MCF 10A (cell line): ENCODE measurements at regions not wholly inside any gene's neighbourhood (a gene's known extent, or its start where the extent isn't known, plus 50 kb on each side); places are given as distances from the start of the nearest gene placed in this dataset.

ENCODE experiments used
- BruUV-seq: library from RNA; stranded (reverse); fragments of 400-500 nt; replicated peaks from 2 replicates; lab custom pipeline; 2021; lab: Mats Ljungman, UMichigan
- CTCF ChIA-PET: fragments of 300-600 bp; sonication (Branson Sonifier 250); formaldehyde crosslinking; extraction: SDS; loops from one replicate; lab custom pipeline; 2021; ENCODE audit warnings: antibody characterized with exemption, inconsistent platforms; lab: Yijun Ruan, JAX
- POLR2A ChIA-PET: fragments of 300-600, 350-650 bp; sonication (Branson Sonifier 250); formaldehyde crosslinking; extraction: SDS; loops from one replicate; lab custom pipeline; 2020; ENCODE audit warnings: antibody characterized with exemption, inconsistent platforms; lab: Yijun Ruan, JAX
- DNase-seq: peaks from one replicate; pipeline ENCODE4 v3.0.0-alpha.2; 2018; ENCODE audit not compliant: unreplicated experiment
- H3K27ac Mint-ChIP-seq: one replicate; pipeline ENCODE4 v1.8.0; 2022; ENCODE audit warnings: mild to moderate bottlenecking, low read depth, mixed read lengths; ENCODE audit not compliant: unreplicated experiment
- H3K27me3 Mint-ChIP-seq: one replicate; pipeline ENCODE4 v1.8.0; 2022; ENCODE audit warnings: mixed read lengths; ENCODE audit not compliant: insufficient read depth, unreplicated experiment
- H3K36me3 Mint-ChIP-seq: one replicate; pipeline ENCODE4 v1.8.0; 2022; ENCODE audit warnings: mild to moderate bottlenecking, moderate library complexity, mixed read lengths; ENCODE audit not compliant: insufficient read depth, unreplicated experiment
- H3K4me1 Mint-ChIP-seq: one replicate; pipeline ENCODE4 v1.8.0; 2022; ENCODE audit warnings: mixed read lengths; ENCODE audit not compliant: insufficient read depth, unreplicated experiment
- H3K4me3 Mint-ChIP-seq: one replicate; pipeline ENCODE4 v1.8.0; 2022; ENCODE audit warnings: mild to moderate bottlenecking, moderate library complexity, mixed read lengths; ENCODE audit not compliant: unreplicated experiment
- H3K9me3 Mint-ChIP-seq: one replicate; pipeline ENCODE4 v1.8.0; 2022; ENCODE audit warnings: mixed read lengths; ENCODE audit not compliant: unreplicated experiment
- intact Hi-C: fragments of 100-400 bp; cut with micrococcal nuclease; formaldehyde crosslinking; loops from 2 replicates; pipeline ENCODE4 v1.14.1; 2022
- TF ChIP-seq, protein P1 (sequence below): fragments of 200-600 bp; IDR thresholded peaks from one replicate; pipeline ENCODE4 v1.8.0; 2022; ENCODE audit warnings: antibody characterized with exemption, mild to moderate bottlenecking; ENCODE audit not compliant: unreplicated experiment

DNA sequence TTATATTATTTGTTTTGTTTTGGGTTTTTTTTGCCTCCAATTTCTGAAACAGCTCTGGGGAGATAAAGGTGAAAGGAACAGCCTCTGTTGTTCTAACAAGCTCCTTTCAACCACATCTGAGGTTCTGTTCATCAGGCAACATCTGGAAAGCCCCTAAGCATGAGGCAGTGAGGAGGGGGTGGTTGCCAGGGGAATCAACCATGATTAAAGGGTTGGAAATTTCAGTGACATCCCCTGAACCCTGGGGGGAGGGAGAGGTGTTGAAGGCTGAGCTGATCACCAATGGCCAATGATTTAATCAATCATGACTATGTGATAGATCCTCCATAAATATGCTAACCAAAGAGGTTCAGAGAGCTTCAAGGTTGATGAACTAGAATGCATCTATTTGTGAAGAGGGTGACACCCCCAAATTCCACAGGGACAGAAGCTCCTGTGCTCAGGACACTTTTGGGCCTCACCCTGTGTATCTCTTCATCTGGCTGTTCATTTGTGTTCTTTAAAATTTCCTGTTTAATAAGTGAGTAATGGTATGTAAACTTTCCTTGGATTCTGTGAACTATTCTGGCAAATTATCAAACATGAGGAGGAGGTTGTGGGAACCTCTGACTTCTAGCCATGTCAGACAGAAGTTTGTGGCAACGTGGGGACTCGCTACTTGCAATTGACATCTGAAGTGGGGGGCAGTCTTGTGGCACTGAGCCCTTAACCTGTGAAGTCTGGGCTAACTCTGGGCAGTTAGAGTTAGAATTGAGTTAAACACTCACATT, 221.3 kb downstream of the NHLRC3 start:
- Mint-ChIP-seq H3K36me3 (no peaks in the 10 kb centered on the region), H3K4me1 (no peaks in the 10 kb centered on the region), H3K27ac (no peak overlapping the region), H3K9me3 (no peaks in the 10 kb centered on the region), H3K27me3 (peaks cover 30% of the 10 kb centered on the region), H3K4me3 (no peak overlapping the region)
- intact Hi-C loops: no loop called here
- POLR2A ChIA-PET: no interaction called here
- no TSS peak for BruUV-seq
- CTCF ChIA-PET: interaction anchor here (0.6 to 8.6 kb wide), 7 partner anchors 16 to 231 kb away, joined by 3 to 91 read pairs (median 3); no protein-coding TSS in a partner anchor
- TF ChIP-seq, protein P1, sequence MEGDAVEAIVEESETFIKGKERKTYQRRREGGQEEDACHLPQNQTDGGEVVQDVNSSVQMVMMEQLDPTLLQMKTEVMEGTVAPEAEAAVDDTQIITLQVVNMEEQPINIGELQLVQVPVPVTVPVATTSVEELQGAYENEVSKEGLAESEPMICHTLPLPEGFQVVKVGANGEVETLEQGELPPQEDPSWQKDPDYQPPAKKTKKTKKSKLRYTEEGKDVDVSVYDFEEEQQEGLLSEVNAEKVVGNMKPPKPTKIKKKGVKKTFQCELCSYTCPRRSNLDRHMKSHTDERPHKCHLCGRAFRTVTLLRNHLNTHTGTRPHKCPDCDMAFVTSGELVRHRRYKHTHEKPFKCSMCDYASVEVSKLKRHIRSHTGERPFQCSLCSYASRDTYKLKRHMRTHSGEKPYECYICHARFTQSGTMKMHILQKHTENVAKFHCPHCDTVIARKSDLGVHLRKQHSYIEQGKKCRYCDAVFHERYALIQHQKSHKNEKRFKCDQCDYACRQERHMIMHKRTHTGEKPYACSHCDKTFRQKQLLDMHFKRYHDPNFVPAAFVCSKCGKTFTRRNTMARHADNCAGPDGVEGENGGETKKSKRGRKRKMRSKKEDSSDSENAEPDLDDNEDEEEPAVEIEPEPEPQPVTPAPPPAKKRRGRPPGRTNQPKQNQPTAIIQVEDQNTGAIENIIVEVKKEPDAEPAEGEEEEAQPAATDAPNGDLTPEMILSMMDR: no peak
- DNase-seq: no peak

DNA sequence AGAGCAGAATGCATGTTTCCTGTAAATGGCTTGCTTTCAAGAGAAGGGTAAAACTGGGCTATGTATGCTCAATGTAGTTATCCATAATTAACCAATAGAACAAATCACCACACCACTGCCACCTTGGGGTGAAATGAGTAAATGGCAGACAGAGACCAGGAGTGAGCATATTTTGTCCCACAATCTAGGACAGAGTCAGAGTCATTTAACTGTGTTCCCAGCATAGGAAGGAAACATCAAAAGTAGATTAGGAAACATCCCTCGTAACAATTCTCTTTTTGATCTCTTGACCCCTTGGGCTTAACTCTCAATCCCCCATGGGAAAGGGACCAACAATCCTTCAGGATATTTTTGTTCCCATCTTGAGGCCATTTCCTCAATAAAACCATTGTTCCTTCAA, 224.8 kb downstream of the NHLRC3 start:
- BruUV-seq: no TSS peak

DNA sequence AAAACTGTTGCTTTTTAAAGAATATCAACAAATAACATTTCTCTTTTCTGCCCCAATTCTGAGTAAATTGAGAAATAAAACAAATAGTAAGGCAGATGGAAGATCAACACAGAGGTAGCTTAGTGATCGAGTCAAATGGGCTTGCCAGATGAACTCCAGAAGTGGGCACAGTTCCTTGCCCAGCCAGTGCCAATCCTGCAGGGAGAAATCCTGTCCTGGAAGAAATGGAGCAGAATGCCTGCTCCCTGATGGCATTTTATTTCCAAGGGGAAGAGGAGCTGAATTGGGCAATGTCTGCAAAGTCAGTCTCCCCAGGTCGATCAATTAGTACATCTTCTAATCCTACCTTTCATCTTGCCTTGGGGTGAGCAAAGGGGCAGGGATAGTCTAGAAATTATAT, 225.3 kb downstream of the NHLRC3 start:
- H3K27me3 Mint-ChIP-seq: peaks cover 47% of the 10 kb centered on the region
- no TSS peak for BruUV-seq
- DNase-seq: no peak
- POLR2A ChIA-PET: interaction anchor here (1.2 kb wide), 1 partner anchor 115 kb away, joined by 4 read pairs; no protein-coding TSS in a partner anchor
- no peak overlapping the region for H3K4me3 Mint-ChIP-seq
- no peaks in the 10 kb centered on the region for H3K4me1 Mint-ChIP-seq
- TF ChIP-seq, protein P1: no peak
- CTCF ChIA-PET: interaction anchor here (0.5 to 8.6 kb wide), 12 partner anchors 11 to 636 kb away, joined by 3 to 91 read pairs (median 4); no protein-coding TSS in a partner anchor
- no peaks in the 10 kb centered on the region for H3K36me3 Mint-ChIP-seq
- intact Hi-C loops: loop anchor here (1.0 kb wide), 2 partner anchors 118 to 212 kb away; no protein-coding TSS in a partner anchor
- H3K9me3 Mint-ChIP-seq: no peaks in the 10 kb centered on the region
- H3K27ac Mint-ChIP-seq: no peak overlapping the region

More for the DNA sequence above, 224.8 kb downstream of the NHLRC3 start:
- H3K36me3 Mint-ChIP-seq: no peaks in the 10 kb centered on the region
- no peaks in the 10 kb centered on the region for H3K9me3 Mint-ChIP-seq
- ChIA-PET CTCF (interaction anchor here (0.6 to 8.6 kb wide), 10 partner anchors 10 to 358 kb away, joined by 3 to 91 read pairs (median 4); no protein-coding TSS in a partner anchor), POLR2A (interaction anchor here (1.7 kb wide), 1 partner anchor 112 kb away, joined by 4 read pairs; no protein-coding TSS in a partner anchor)
- no peak overlapping the region for H3K4me3 Mint-ChIP-seq
- intact Hi-C loops: loop anchor here (1.0 kb wide), 2 partner anchors 118 to 212 kb away; no protein-coding TSS in a partner anchor
- TF ChIP-seq, protein P1: peak; percentile 64
- peaks cover 42% of the 10 kb centered on the region for H3K27me3 Mint-ChIP-seq
- no peaks in the 10 kb centered on the region for H3K4me1 Mint-ChIP-seq
- no peak overlapping the region for H3K27ac Mint-ChIP-seq
- peak; percentile 69 for DNase-seq

DNA sequence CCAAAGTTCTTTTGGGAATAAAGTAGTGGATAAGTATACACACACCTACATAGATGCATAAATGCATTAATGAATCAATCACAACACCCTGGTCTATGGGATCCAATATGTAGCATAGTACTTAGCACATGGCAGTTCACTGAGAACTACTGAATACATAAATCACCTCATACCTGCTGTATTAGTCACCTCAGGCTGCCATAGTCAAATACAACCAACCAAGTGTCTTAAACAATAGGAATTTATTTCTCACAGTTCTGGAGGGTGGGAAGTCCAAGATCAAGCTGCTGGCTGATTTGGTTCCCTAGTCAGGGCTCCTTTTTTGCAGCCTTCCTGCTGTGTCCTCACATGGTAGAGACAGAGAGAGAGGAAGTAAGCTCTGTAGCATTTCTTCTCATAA, 228.2 kb downstream of the NHLRC3 start:
- no TSS peak for BruUV-seq
- TF ChIP-seq, protein P1: no peak
- ChIA-PET CTCF (interaction anchor here (2.1 kb wide), 1 partner anchor 122 kb away, joined by 12 read pairs; no protein-coding TSS in a partner anchor), POLR2A (no interaction called here)
- H3K4me3 Mint-ChIP-seq: no peak overlapping the region
- no peak for DNase-seq
- no peaks in the 10 kb centered on the region for H3K36me3 Mint-ChIP-seq
- H3K9me3 Mint-ChIP-seq: no peaks in the 10 kb centered on the region
- no peaks in the 10 kb centered on the region for H3K4me1 Mint-ChIP-seq
- peaks cover 59% of the 10 kb centered on the region for H3K27me3 Mint-ChIP-seq
- intact Hi-C loops: no loop called here
- no peak overlapping the region for H3K27ac Mint-ChIP-seq
